GM18858 (cell line): ENCODE measurements at regions not wholly inside any gene's neighbourhood (a gene's known extent, or its start where the extent isn't known, plus 50 kb on each side); places are given as distances from the start of the nearest gene placed in this dataset.

ENCODE experiments used
- ATAC-seq: cut with Tn5 transposase; IDR thresholded peaks from one replicate; pipeline ENCODE4 v1.9.1; 2021; ENCODE audit not compliant: unreplicated experiment

GRCh38 chr3:124591699-124592098, 138.6 kb upstream of the UMPS start:
- ATAC-seq, result no peak

GRCh38 chr3:124592658-124593441, 137.4 kb upstream of the UMPS start:
- no peak for ATAC-seq

- no peak for ATAC-seq
Measured at GRCh38 chr3:124593442-124593829, 136.8 kb upstream of the UMPS start.

- no peak for ATAC-seq
Measured at GRCh38 chr3:124594581-124594980, 135.7 kb upstream of the UMPS start.

- ATAC-seq, result no peak
Measured at GRCh38 chr3:124597273-124597672, 133.0 kb upstream of the UMPS start.

- no peak for ATAC-seq
Measured at GRCh38 chr3:124597979-124598378, 132.3 kb upstream of the UMPS start.

GRCh38 chr3:124599147-124599765, 131.0 kb upstream of the UMPS start:
- ATAC-seq, result no peak

- ATAC-seq, result no peak
Measured at GRCh38 chr3:124599779-124600693, 130.2 kb upstream of the UMPS start.

- no peak for ATAC-seq
Measured at GRCh38 chr3:124600765-124601164, 129.5 kb upstream of the UMPS start.

- no peak for ATAC-seq
Measured at GRCh38 chr3:124601190-124601589, 129.1 kb upstream of the UMPS start.

GRCh38 chr3:124602980-124603627, 127.1 kb upstream of the UMPS start:
- ATAC-seq, result no peak

GRCh38 chr3:124605781-124606579, 124.3 kb upstream of the UMPS start:
- no peak for ATAC-seq

- no peak for ATAC-seq
Measured at GRCh38 chr3:124607163-124607562, 123.1 kb upstream of the UMPS start.

- ATAC-seq, result no peak
Measured at GRCh38 chr3:124609402-124609801, 120.8 kb upstream of the UMPS start.

- no peak for ATAC-seq
Measured at GRCh38 chr3:124610130-124610529, 120.1 kb upstream of the UMPS start.

- no peak for ATAC-seq
Measured at GRCh38 chr3:124611520-124611919, 118.7 kb upstream of the UMPS start.

- ATAC-seq, result no peak
Measured at GRCh38 chr3:124615896-124616543, 114.2 kb upstream of the UMPS start.

- ATAC-seq, result no peak
Measured at GRCh38 chr3:124617177-124617576, 113.1 kb upstream of the UMPS start.

- no peak for ATAC-seq
Measured at GRCh38 chr3:124619887-124620599, 110.2 kb upstream of the UMPS start.
